HL-60 (cell line): ENCODE measurements at regions not wholly inside any gene's neighbourhood (a gene's known extent, or its start where the extent isn't known, plus 50 kb on each side); places are given as distances from the start of the nearest gene placed in this dataset.

Source experiments
- CTCF ChIP-seq: IDR thresholded peaks from one replicate; pipeline ENCODE4 v1.5.1; 2011; ENCODE audit warnings: low read length, control low read depth, inconsistent platforms; ENCODE audit not compliant: insufficient read depth
- POLR2AphosphoS5 ChIP-seq: IDR thresholded peaks from 2 replicates; pipeline ENCODE4 v1.6.1; 2012; ENCODE audit warnings: low read depth

- TF ChIP-seq CTCF, result no peak
- TF ChIP-seq POLR2AphosphoS5, result no peak
These were observed 390.6 kb upstream of the CCNH start for GRCh38 chr5:87803352-87803751.
